ENCODE measurements at regions not wholly inside any gene's neighbourhood (a gene's known extent, or its start where the extent isn't known, plus 50 kb on each side); places are given as distances from the start of the nearest gene placed in this dataset.

DNA sequence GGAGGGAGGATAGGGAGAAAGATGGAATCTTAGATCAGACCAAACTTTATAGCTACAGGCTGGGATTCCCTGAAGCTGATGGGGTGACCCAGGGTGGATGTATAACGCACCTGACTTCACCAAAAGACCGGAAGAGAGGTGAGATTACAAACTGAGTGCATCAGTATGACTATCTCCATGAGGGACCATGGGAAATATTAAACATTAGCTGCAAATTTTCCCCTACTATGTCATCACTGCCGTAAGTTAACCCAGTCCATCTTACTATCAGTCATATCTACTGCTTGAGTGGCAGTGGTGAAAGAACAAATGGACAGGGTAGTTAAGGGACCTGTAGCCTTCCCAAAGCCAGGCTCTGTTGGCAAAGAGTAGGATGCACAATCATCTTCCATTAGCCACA lies 368.3 kb downstream of the EFNA5 start:
- Histone ChIP-seq H3K36me3 (no peaks in the 10 kb centered on the region), H3K9me3 (replicated peaks) (no peaks in the 10 kb centered on the region), H3K27ac (replicated peaks) (no peak overlapping the region), H3K4me1 (no peaks in the 10 kb centered on the region), H3K27me3 (ENCODE audit: low read depth) (no peaks in the 10 kb centered on the region), H3K4me3 (no peak overlapping the region)
- DNase-seq: no peak
- TF ChIP-seq, protein P1, sequence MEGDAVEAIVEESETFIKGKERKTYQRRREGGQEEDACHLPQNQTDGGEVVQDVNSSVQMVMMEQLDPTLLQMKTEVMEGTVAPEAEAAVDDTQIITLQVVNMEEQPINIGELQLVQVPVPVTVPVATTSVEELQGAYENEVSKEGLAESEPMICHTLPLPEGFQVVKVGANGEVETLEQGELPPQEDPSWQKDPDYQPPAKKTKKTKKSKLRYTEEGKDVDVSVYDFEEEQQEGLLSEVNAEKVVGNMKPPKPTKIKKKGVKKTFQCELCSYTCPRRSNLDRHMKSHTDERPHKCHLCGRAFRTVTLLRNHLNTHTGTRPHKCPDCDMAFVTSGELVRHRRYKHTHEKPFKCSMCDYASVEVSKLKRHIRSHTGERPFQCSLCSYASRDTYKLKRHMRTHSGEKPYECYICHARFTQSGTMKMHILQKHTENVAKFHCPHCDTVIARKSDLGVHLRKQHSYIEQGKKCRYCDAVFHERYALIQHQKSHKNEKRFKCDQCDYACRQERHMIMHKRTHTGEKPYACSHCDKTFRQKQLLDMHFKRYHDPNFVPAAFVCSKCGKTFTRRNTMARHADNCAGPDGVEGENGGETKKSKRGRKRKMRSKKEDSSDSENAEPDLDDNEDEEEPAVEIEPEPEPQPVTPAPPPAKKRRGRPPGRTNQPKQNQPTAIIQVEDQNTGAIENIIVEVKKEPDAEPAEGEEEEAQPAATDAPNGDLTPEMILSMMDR (IDR thresholded peaks at IDR 0.05; ENCODE audit: borderline replicate concordance): no peak
- intact Hi-C loops (cut with micrococcal nuclease): no loop called here

DNA sequence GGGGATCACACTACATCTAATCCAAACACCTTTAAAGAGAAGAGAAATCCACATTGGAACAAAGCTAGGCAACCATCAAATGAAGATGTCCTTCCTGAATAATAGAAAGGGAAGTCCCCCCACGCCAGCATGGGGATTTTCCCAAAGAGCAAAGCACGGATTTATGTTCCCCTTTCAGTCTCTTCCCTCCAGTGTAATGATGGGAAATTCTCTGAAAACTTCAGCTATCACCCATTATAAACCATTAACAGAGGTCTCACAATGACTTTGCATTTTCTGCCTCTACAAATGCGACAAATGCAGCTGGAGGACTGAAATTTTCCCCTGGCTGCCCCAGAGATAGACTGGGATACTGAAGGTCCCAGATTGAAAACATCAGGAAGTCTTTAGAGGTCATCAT lies 368.7 kb downstream of the EFNA5 start:
- no peaks in the 10 kb centered on the region for H3K9me3 ChIP-seq (replicated peaks)
- H3K27me3 ChIP-seq (ENCODE audit: low read depth): no peaks in the 10 kb centered on the region
- intact Hi-C loops (cut with micrococcal nuclease): no loop called here
- no peak overlapping the region for H3K4me3 ChIP-seq
- no peaks in the 10 kb centered on the region for H3K36me3 ChIP-seq
- no peak for DNase-seq
- no peak overlapping the region for H3K27ac ChIP-seq (replicated peaks)
- H3K4me1 ChIP-seq: no peaks in the 10 kb centered on the region
- TF ChIP-seq, protein P1 (IDR thresholded peaks at IDR 0.05; ENCODE audit: borderline replicate concordance): no peak

DNA sequence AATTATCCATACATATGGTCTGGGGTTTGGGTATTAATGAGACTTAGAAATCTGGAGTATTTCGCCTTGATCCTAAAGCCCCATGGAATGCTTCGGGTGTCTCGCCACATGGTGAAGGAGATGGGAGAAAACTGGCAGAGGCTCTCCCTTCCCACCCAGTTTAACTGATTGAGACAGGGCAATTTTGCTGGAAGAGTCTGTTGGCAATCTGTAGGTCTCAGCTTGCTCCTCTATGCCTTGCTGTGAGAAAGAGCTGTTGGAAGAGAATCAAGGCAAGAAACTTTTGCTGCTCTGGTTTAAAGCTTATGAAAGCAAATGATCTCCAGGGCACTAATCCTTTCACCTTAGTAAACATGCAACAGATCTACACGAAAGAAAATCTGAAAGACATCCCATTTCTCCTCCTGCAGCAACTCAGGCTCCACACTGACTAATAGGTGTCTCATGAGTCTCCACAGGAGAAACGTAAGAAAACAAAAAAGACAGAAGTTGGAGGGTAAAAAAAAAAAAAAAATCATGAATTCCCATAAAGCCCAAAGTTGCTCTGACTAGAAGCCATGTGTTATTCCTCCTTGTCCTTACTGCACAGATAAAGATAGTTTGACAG lies 369.9 kb downstream of the EFNA5 start:
- Histone ChIP-seq H3K9me3 (replicated peaks) (no peaks in the 10 kb centered on the region), H3K4me3 (no peak overlapping the region), H3K27me3 (ENCODE audit: low read depth) (no peaks in the 10 kb centered on the region), H3K27ac (replicated peaks) (no peak overlapping the region), H3K36me3 (no peaks in the 10 kb centered on the region), H3K4me1 (no peaks in the 10 kb centered on the region)
- intact Hi-C loops (cut with micrococcal nuclease): no loop called here
- no peak for DNase-seq
- TF ChIP-seq, protein P1 (IDR thresholded peaks at IDR 0.05; ENCODE audit: borderline replicate concordance): no peak

DNA sequence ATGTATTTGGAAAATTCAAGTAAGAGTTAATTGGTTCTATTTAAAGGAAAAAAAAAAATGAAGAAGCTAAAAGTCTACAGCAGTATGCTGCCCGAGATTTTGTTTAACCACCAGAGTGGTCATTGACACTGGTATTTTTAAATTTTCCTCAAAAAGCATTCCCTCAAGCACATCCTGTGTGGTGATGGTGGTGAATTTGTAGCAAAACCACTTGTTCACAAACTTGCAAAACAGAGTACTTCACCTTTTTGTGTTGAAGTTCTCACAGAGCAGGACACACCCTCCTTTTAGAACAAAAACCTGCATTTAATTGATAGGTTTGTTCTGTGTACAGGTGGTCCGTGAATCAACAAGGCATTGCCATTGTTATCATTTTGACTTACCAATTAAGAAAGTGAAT lies 374.2 kb downstream of the EFNA5 start:
- TF ChIP-seq, protein P1 (IDR thresholded peaks at IDR 0.05; ENCODE audit: borderline replicate concordance): no peak
- intact Hi-C loops (cut with micrococcal nuclease): no loop called here

GRCh38 chr5:107295914-107296313 lies 374.8 kb downstream of the EFNA5 start:
- TF ChIP-seq, protein P1 (IDR thresholded peaks at IDR 0.05; ENCODE audit: borderline replicate concordance): no peak
- no peak overlapping the region for H3K27ac ChIP-seq (replicated peaks)
- H3K27me3 ChIP-seq (ENCODE audit: low read depth): no peaks in the 10 kb centered on the region
- H3K9me3 ChIP-seq (replicated peaks): no peaks in the 10 kb centered on the region
- H3K4me3 ChIP-seq: no peak overlapping the region
- intact Hi-C loops (cut with micrococcal nuclease): no loop called here
- no peak for DNase-seq
- H3K36me3 ChIP-seq: no peaks in the 10 kb centered on the region
- peaks cover 14% of the 10 kb centered on the region for H3K4me1 ChIP-seq

More for the DNA sequence above, 374.2 kb downstream of the EFNA5 start:
- Histone ChIP-seq H3K4me3 (no peak overlapping the region), H3K27ac (replicated peaks) (no peak overlapping the region), H3K27me3 (ENCODE audit: low read depth) (no peaks in the 10 kb centered on the region), H3K36me3 (no peaks in the 10 kb centered on the region), H3K4me1 (peaks cover 14% of the 10 kb centered on the region), H3K9me3 (replicated peaks) (no peaks in the 10 kb centered on the region)
- no peak for DNase-seq

Data from left ventricle myocardium inferior (tissue), 1 donor.